ENCODE measurements at regions not wholly inside any gene's neighbourhood (a gene's known extent, or its start where the extent isn't known, plus 50 kb on each side); places are given as distances from the start of the nearest gene placed in this dataset.
"Not testable (repeated sequence)": the region's sequence is repeated elsewhere in the genome, so short reads cannot be mapped to it uniquely, and the experiment has no call there.

DNA sequence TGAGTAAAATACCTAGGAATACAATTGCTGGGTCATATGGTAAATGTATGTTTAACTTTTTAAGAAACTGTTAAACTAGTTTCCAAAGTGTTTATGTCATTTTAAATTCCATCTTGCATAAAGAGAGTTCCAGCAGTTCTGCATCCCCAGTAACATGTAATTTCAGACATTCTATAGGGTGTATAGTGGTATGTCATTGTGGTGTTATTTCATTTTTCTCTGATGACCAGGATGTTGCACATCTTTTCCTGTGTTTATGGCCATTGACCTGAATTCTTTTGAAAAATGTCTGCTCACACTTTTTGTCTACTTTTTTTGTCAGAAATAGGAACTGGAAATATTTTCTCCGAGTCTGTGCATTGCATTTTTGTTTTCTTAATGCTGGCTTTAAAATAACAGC, 128.9 kb downstream of the TMEM200A start:
- Mint-ChIP-seq H3K9me3 (peaks cover 0 to 7% of the 10 kb centered on the region in 2 donors), H3K4me3 (no peak overlapping the region), H3K36me3 (peaks cover 0 to 3% of the 10 kb centered on the region in 2 donors), H3K27ac (no peak overlapping the region), H3K4me1 (no peaks in the 10 kb centered on the region), H3K27me3 (no peaks in the 10 kb centered on the region)
- DNase-seq: no peak
- no peak for ATAC-seq (replicated peaks)

DNA sequence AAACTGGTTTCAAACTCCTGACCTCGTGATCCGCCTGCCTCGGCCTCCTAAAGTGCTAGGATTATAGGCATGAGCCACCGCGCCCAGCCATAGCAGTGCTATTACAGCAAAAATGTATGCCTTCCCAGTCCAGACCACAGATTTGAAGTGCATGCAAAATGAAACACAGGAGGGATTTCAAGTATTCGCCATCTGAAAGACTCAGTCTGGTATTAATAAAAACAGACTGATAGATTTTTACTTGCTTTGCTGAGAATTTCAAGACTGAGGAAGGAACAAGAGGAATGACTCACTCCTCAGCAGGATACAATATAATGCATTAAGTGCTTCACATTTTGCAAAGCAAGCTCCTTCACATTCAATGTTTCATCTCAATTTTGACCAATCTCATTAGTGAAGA, 134.9 kb downstream of the TMEM200A start:
- ATAC-seq (replicated peaks) (no peak), DNase-seq (no peak)
- Mint-ChIP-seq H3K4me1 (no peaks in the 10 kb centered on the region), H3K4me3 (no peak overlapping the region), H3K36me3 (peaks cover 0 to 3% of the 10 kb centered on the region in 2 donors), H3K9me3 (no peaks in the 10 kb centered on the region), H3K27me3 (peaks cover 0 to 4% of the 10 kb centered on the region in 2 donors), H3K27ac (no peak overlapping the region)

DNA sequence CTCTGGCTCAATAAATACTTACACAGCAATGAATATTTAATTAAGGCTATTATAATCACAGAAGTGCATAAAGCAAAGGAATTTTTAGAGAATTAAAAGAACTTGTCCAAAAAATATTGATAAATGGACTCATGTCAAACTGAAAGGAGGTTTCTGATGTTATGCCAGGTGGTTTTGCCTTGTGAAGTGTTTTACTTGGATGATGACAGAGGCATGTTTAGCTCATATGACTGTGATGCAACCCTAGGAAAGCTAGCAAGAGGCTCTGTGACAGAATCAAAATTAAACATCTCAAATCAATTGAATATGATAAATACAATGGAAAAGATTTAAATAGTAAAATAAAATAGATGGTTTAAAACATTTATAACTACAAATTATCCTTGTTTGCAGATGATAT, 137.3 kb downstream of the TMEM200A start:
- DNase-seq (no peak), ATAC-seq (replicated peaks) (no peak)
- Mint-ChIP-seq H3K27ac (no peak overlapping the region), H3K4me1 (no peaks in the 10 kb centered on the region), H3K36me3 (peaks cover 0 to 3% of the 10 kb centered on the region in 2 donors), H3K27me3 (peaks cover 0 to 4% of the 10 kb centered on the region in 2 donors), H3K4me3 (no peak overlapping the region), H3K9me3 (no peaks in the 10 kb centered on the region)

DNA sequence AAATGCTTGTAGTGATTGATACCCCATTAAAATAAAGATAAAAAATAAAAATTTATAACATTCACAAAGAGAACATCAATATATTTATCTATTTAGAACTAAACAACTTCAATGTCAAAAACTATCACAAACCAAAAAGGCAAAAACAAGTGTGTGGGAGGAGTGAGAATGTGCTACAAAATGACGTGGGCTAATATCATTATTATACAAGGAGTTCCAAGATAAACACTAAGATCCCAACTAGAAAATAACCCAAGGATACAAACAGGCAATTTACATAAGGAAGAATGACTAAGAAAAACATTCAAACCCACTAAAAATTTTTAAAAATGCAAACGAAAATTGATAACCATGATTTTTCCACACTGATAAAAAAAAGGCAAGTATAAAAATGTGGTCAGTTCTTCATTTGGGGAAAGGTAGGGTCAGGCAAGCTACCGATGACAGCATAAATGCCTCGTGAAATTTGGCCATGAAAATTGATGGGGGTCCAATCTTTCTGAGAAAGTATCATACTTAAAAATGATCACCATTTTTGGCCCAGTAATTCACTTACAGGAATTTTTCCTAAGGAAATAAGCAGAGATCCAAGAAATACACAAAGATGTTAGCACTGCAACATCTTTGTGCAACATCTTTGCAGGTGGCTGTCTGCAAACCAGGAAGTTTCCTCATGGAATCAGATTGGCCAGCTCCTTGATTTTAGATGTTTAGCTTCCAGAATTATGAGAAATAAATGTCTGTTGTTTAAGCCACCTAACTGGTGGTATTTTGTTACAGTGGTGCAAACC, 140.2 kb downstream of the TMEM200A start:
- Mint-ChIP-seq H3K27me3 (peaks cover 0 to 2% of the 10 kb centered on the region in 2 donors), H3K27ac (no peak overlapping the region), H3K36me3 (peaks cover 7 to 10% of the 10 kb centered on the region in 2 donors), H3K4me3 (no peak overlapping the region), H3K9me3 (peaks cover 0 to 9% of the 10 kb centered on the region in 2 donors), H3K4me1 (peaks cover 0 to 2% of the 10 kb centered on the region in 2 donors)
- DNase-seq (no peak), ATAC-seq (replicated peaks) (no peak)

DNA sequence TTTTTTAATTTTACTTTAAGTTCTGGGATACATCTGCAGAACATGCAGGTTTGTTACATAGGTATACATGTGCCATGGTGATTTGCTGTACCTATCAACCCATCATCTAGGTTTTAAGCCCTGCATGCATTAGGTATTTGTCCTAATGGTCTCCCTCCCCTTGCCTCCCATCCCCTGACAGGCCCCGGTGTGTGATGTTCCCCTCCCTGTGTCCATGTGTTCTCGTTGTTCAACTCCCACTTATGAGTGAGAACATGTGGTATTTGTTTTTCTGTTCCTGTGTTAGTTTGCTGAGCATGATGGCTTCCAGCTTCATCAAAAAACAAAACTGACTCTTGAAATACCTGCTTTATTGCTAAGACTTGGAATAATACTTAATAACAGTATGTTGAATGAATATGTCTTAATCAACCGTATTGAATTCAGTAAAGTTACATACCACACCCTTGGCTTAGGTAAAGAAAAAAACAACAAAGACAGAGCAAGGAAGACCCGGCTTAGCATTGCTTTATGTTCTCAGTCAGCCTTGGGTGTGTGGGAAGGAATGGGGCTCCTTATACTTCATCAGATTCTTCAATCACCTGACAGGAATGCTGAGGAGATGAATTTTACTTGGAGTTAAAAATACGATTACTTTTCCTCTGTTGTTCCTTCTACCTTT, 141.3 kb downstream of the TMEM200A start:
- H3K36me3 Mint-ChIP-seq; H3K27ac Mint-ChIP-seq; ATAC-seq (replicated peaks); H3K4me3 Mint-ChIP-seq; H3K9me3 Mint-ChIP-seq; H3K27me3 Mint-ChIP-seq; DNase-seq; H3K4me1 Mint-ChIP-seq: not testable (repeated sequence)

DNA sequence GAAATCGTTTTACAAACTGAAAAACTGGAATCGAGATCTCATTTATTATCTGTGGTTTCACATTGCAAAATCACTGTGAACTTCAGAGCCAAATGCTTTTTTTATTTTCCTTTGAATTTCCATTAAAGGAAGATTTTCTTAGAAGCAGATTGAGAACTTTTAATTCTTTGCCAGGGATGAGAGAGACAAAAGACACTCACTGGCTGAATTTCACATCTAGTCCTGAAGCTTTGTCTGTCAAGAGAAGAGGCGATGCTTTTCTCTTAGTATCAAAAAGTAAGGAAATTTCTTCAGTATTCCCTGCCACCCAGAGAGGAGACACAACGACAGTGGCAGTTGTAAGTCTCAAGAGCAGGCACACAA, 141.8 kb downstream of the TMEM200A start:
- peaks cover 8 to 10% of the 10 kb centered on the region in 2 donors for H3K36me3 Mint-ChIP-seq
- no peak overlapping the region for H3K27ac Mint-ChIP-seq
- ATAC-seq (replicated peaks) (no peak), DNase-seq (no peak)
- H3K4me3 Mint-ChIP-seq: no peak overlapping the region
- H3K27me3 Mint-ChIP-seq: no peaks in the 10 kb centered on the region
- H3K4me1 Mint-ChIP-seq: peaks cover 2 to 4% of the 10 kb centered on the region in 2 donors
- H3K9me3 Mint-ChIP-seq: peaks cover 0 to 9% of the 10 kb centered on the region in 2 donors

DNA sequence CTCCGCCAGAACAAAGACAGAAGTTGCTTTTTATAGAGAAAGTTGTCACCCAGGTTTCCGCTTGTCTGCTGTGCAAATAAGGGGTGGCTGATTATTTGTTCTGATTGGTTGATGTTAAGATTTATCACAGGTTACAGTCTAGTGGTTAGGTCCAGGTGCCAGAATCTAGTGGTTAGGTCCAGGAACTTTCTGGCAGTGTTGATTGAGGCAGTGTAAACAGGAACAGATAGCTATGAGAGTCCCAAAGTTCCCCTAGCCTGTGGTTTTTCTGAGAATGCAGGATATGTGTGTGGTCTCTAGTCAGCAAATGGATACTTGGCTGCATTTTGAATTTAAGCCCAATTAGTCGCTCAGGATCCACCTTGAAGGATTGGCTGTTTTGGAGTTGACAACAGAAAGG, 148.0 kb downstream of the TMEM200A start:
- ATAC-seq (replicated peaks) (peak; percentile 97 to 99), DNase-seq (peak; percentile 66)
- Mint-ChIP-seq H3K27ac (peak overlapping the region; percentile 48), H3K4me1 (peaks cover 34 to 39% of the 10 kb centered on the region in 2 donors), H3K36me3 (peaks cover 14 to 20% of the 10 kb centered on the region in 2 donors), H3K4me3 (peak overlapping the region; percentile 18), H3K27me3 (no peaks in the 10 kb centered on the region), H3K9me3 (peaks cover 9 to 15% of the 10 kb centered on the region in 2 donors)

DNA sequence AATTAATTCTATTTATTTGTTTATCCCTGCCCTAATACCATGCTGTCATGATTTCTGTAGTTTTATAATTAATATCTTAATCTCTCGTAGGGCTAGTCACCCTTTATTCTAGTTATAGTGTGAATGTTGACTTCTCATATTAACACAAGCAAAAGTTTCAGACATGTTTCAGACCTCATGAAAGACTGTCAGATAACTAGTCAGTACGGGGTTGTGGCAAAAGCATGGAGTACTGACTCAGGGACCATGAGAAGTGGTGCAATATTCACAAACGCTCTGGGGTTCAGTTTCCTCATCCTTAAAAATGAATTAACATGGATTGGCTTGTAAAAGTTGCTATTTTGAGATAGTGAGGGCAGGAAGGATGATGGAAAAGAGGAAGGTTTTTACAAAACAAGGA, 148.9 kb downstream of the TMEM200A start:
- ATAC-seq (replicated peaks): no peak
- H3K27me3 Mint-ChIP-seq: no peaks in the 10 kb centered on the region
- peaks cover 9 to 15% of the 10 kb centered on the region in 2 donors for H3K9me3 Mint-ChIP-seq
- peak overlapping the region; percentile 88 for H3K27ac Mint-ChIP-seq
- no peak for DNase-seq
- peaks cover 34 to 39% of the 10 kb centered on the region in 2 donors for H3K4me1 Mint-ChIP-seq
- H3K36me3 Mint-ChIP-seq: peaks cover 14 to 20% of the 10 kb centered on the region in 2 donors
- H3K4me3 Mint-ChIP-seq: no peak overlapping the region

DNA sequence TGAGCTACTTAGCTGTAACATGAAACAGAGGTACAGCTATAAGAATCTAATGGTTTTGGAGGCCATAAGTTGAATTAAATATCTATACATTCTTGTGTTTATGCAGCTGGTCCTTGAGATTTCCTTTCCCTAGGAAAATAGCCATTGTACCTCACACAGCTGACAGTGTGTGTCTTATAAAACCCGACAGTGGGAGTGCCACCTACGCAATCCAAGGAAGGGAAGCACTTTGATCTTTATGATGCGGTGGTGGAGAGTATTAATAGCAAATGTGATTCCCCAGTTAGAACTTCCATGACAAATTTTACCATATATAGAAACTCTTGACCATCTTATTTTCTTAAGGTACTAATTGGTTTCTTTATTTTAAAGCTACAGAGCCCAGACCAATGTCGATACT, 149.5 kb downstream of the TMEM200A start:
- no peak for ATAC-seq (replicated peaks)
- Mint-ChIP-seq H3K9me3 (peaks cover 9 to 11% of the 10 kb centered on the region in 2 donors), H3K36me3 (peaks cover 10 to 17% of the 10 kb centered on the region in 2 donors), H3K27ac (no peak overlapping the region), H3K4me1 (peaks cover 34 to 39% of the 10 kb centered on the region in 2 donors), H3K4me3 (no peak overlapping the region), H3K27me3 (no peaks in the 10 kb centered on the region)
- DNase-seq: no peak

DNA sequence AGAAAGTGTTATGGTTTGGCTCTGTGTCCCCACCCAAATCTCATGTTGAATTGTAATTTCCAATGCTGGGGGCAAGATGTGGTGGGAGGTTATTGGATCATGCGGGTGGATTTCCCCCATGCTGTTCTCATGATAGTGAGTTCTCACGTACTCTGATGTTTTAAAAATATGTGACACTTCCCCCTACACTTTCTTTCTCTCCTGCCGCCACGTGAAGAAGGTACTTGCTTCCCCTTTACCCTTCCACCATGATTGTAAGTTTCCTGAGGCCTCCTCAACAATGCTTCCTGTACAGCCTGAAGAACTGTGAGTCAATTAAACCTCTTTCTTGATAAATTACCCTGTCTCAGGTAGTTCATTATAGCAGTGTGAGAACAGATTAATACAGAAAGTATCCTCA, 150.8 kb downstream of the TMEM200A start:
- Mint-ChIP-seq H3K27me3 (no peaks in the 10 kb centered on the region), H3K27ac (peak overlapping the region; percentile 16), H3K4me3 (no peak overlapping the region), H3K36me3 (peaks cover 6 to 21% of the 10 kb centered on the region in 2 donors), H3K9me3 (peaks cover 10 to 14% of the 10 kb centered on the region in 2 donors), H3K4me1 (peaks cover 36 to 39% of the 10 kb centered on the region in 2 donors)
- DNase-seq (no peak), ATAC-seq (replicated peaks) (no peak)

DNA sequence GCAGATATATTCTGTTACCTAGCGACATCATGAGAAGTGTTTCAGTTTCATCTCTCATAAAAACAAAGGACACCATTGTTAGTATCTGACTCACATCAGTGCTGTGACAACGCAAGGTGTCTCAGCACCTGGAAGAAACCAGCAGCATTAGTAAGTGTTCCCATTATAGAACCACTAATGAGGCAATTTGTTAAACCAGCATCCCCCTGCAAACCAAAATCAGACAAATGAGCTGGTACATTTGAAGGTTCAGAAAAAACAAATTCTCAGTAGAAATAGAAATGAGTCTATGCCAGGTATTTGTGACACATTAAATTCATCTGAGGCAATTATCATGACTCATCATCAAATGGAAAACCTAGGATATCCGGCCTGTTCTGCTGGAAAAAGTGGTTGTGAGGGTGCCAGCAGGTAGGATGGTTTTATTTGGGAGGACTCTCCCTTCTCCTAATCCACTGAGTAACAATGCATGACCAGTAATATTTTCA, 151.7 kb downstream of the TMEM200A start:
- peak in 1 of 2 donors; percentile 20 for ATAC-seq (replicated peaks)
- no peaks in the 10 kb centered on the region for H3K27me3 Mint-ChIP-seq

DNA sequence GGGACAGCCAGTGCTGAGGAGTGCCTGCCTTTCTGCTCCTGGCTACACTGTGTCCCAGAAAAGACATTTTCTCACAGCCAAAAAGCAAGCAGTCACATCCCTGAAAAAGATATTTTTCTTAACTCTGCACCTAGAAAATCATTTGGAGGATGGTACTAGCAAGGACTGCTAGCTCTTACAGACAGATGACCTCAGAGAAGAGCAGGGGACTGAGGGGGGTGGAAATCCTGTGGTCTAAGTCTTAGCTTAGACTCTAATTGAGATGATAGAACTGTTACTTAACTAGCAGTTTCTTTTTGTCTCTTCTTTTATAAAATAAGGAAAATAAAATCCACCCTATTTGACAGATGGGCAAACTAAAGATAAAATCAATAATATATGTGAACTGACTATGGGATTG, 152.8 kb downstream of the TMEM200A start:
- peaks cover 10 to 16% of the 10 kb centered on the region in 2 donors for H3K9me3 Mint-ChIP-seq
- no peak overlapping the region for H3K4me3 Mint-ChIP-seq
- H3K27ac Mint-ChIP-seq: no peak overlapping the region
- H3K36me3 Mint-ChIP-seq: peaks cover 6 to 21% of the 10 kb centered on the region in 2 donors
- H3K27me3 Mint-ChIP-seq: no peaks in the 10 kb centered on the region
- no peak for DNase-seq
- ATAC-seq (replicated peaks): no peak
- H3K4me1 Mint-ChIP-seq: peaks cover 28 to 29% of the 10 kb centered on the region in 2 donors

More for the DNA sequence above, 151.7 kb downstream of the TMEM200A start:
- H3K36me3 Mint-ChIP-seq: peaks cover 6 to 21% of the 10 kb centered on the region in 2 donors
- H3K9me3 Mint-ChIP-seq: peaks cover 10 to 14% of the 10 kb centered on the region in 2 donors
- peak overlapping the region; percentile 25 for H3K27ac Mint-ChIP-seq
- no peak for DNase-seq
- no peak overlapping the region for H3K4me3 Mint-ChIP-seq
- H3K4me1 Mint-ChIP-seq: peaks cover 35 to 39% of the 10 kb centered on the region in 2 donors

DNA sequence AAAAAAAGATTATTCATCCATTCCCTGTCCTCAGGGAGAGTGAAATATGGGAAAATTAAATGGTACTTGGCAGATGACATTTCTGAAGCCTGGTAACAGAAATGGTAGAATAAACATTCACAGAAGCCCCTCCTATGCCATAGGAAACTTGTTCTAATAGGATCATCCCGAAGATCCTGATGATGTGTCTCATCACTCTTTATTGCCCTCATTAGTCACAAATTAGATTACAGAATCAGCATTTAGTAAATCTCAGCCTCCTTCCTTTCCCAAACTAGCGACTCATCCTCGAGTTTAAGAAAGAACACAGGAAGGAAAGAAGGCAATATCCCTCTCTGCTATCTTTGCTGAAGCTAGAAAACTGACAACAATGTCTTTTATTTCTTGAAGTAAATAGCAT, 154.4 kb downstream of the TMEM200A start:
- H3K27ac Mint-ChIP-seq: no peak overlapping the region
- peaks cover 6 to 15% of the 10 kb centered on the region in 2 donors for H3K9me3 Mint-ChIP-seq
- DNase-seq (no peak), ATAC-seq (replicated peaks) (no peak)
- H3K4me1 Mint-ChIP-seq: peaks cover 32 to 34% of the 10 kb centered on the region in 2 donors
- no peaks in the 10 kb centered on the region for H3K27me3 Mint-ChIP-seq
- H3K36me3 Mint-ChIP-seq: peaks cover 6 to 17% of the 10 kb centered on the region in 2 donors
- H3K4me3 Mint-ChIP-seq: no peak overlapping the region

DNA sequence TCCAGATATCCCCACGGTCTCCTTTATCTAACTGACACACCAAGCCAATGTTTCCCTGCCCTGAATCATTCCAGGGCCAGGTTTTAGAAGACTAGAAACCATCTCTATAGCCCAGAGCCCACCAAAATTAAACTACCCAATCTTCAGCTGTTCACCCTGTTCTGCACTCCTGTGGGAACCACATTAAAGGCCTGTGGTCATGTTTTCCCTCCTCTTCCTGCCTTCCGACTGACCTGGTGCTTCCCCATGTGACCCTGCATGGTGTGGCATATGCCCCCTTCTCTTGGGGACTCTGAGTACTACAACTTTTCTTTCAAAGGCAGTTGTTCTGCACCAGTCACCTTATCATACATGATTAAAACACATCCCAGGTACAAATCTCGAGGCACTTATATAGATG, 155.0 kb downstream of the TMEM200A start:
- no peak overlapping the region for H3K27ac Mint-ChIP-seq
- H3K27me3 Mint-ChIP-seq: no peaks in the 10 kb centered on the region
- no peak overlapping the region for H3K4me3 Mint-ChIP-seq
- H3K36me3 Mint-ChIP-seq: peaks cover 6 to 17% of the 10 kb centered on the region in 2 donors
- ATAC-seq (replicated peaks): no peak
- no peak for DNase-seq
- H3K4me1 Mint-ChIP-seq: peaks cover 33 to 35% of the 10 kb centered on the region in 2 donors
- peaks cover 6 to 15% of the 10 kb centered on the region in 2 donors for H3K9me3 Mint-ChIP-seq

Data from stimulated activated naive B cell treated with anti-CD40 and anti-IgM and Interleukin-4, amounts not matched to agents 10 μg/mL and 1 μg/mL and 100 μg/mL, for 72 hours (primary cell).